PC-3 (cell line): ENCODE measurements at regions not wholly inside any gene's neighbourhood (a gene's known extent, or its start where the extent isn't known, plus 50 kb on each side); places are given as distances from the start of the nearest gene placed in this dataset.

Experiments
- CTCF ChIP-seq: fragments of 300-600 bp; sonication (generic); conservative IDR thresholded peaks from 2 replicates; pipeline ENCODE4 v1.5.1; 2017; ENCODE audit warnings: antibody characterized with exemption, low read depth, mild to moderate bottlenecking, low read length
- EZH2 ChIP-seq: fragments of 300-600 bp; sonication (generic); IDR thresholded peaks from one replicate; pipeline ENCODE4 v1.6.1; 2017; ENCODE audit warnings: antibody characterized with exemption, mild to moderate bottlenecking, low read length; ENCODE audit not compliant: unreplicated experiment

- TF ChIP-seq CTCF (no peak), EZH2 (no peak)
Observed at GRCh38 chr5:17976404-17976803, 342.1 kb downstream of the TAF11L14 start.
